GM21723 (cell line): ENCODE measurements at regions not wholly inside any gene's neighbourhood (a gene's known extent, or its start where the extent isn't known, plus 50 kb on each side); places are given as distances from the start of the nearest gene placed in this dataset.
"Not testable (repeated sequence)": the region's sequence is repeated elsewhere in the genome, so short reads cannot be mapped to it uniquely, and the experiment has no call there.

ENCODE experiments used
- ATAC-seq: cut with Tn5 transposase; IDR thresholded peaks from one replicate; pipeline ENCODE4 v1.9.1; 2021; ENCODE audit warnings: mild to moderate bottlenecking, moderate library complexity; ENCODE audit not compliant: unreplicated experiment

- no peak for ATAC-seq
These were observed 448.2 kb downstream of the SEMA3D start for GRCh38 chr7:84738583-84739150.

- ATAC-seq, result no peak
These were observed 451.2 kb downstream of the SEMA3D start for GRCh38 chr7:84735677-84736076.

- ATAC-seq, result no peak
These were observed 451.8 kb downstream of the SEMA3D start for GRCh38 chr7:84735011-84735410.

GRCh38 chr7:84733976-84734375, 452.9 kb downstream of the SEMA3D start:
- ATAC-seq, result not testable (repeated sequence)

- not testable (repeated sequence) for ATAC-seq
These were observed 456.0 kb downstream of the SEMA3D start for GRCh38 chr7:84730864-84731263.

- no peak for ATAC-seq
These were observed 457.6 kb downstream of the SEMA3D start for GRCh38 chr7:84729284-84729683.

- ATAC-seq, result no peak
These were observed 464.1 kb downstream of the SEMA3D start for GRCh38 chr7:84722734-84723133.

- ATAC-seq, result no peak
These were observed 464.8 kb downstream of the SEMA3D start for GRCh38 chr7:84722086-84722485.

GRCh38 chr7:84720456-84721097, 466.3 kb downstream of the SEMA3D start:
- no peak for ATAC-seq

- no peak for ATAC-seq
These were observed 472.1 kb downstream of the SEMA3D start for GRCh38 chr7:84714765-84715164.

- no peak for ATAC-seq
These were observed 474.3 kb downstream of the SEMA3D start for GRCh38 chr7:84712374-84713121.

GRCh38 chr7:84710538-84710937, 476.3 kb downstream of the SEMA3D start:
- not testable (repeated sequence) for ATAC-seq

GRCh38 chr7:84705706-84706105, 481.1 kb downstream of the SEMA3D start:
- ATAC-seq, result no peak

- no peak for ATAC-seq
These were observed 481.8 kb downstream of the SEMA3D start for GRCh38 chr7:84705079-84705478.

- ATAC-seq, result no peak
These were observed 482.5 kb downstream of the SEMA3D start for GRCh38 chr7:84704380-84704779.

GRCh38 chr7:84701524-84702306, 485.1 kb downstream of the SEMA3D start:
- no peak for ATAC-seq

GRCh38 chr7:84700563-84701370, 486.1 kb downstream of the SEMA3D start:
- no peak for ATAC-seq

GRCh38 chr7:84697506-84697905, 489.4 kb downstream of the SEMA3D start:
- ATAC-seq, result no peak

- no peak for ATAC-seq
These were observed 493.4 kb downstream of the SEMA3D start for GRCh38 chr7:84693483-84693882.

GRCh38 chr7:84688671-84689070, 494.1 kb upstream of the SEMA3A start:
- ATAC-seq, result no peak

GRCh38 chr7:84686373-84686772, 491.8 kb upstream of the SEMA3A start:
- no peak for ATAC-seq
